Chondrocyte (in vitro differentiated cells): ENCODE measurements at regions not wholly inside any gene's neighbourhood (a gene's known extent, or its start where the extent isn't known, plus 50 kb on each side); places are given as distances from the start of the nearest gene placed in this dataset.

Source experiments
- DNase-seq: peaks from one replicate; pipeline ENCODE4 v3.0.0; 2021; ENCODE audit warnings: mixed read lengths, low spot score
- H3K27ac Mint-ChIP-seq: one replicate; pipeline ENCODE4 v1.8.0; 2021; ENCODE audit warnings: mild to moderate bottlenecking, moderate library complexity, mixed read lengths; ENCODE audit not compliant: unreplicated experiment
- H3K27me3 Mint-ChIP-seq: 2 replicates; pipeline ENCODE4 v1.8.0; 2021; ENCODE audit warnings: low read depth, mixed read lengths
- H3K36me3 Mint-ChIP-seq: 2 replicates; pipeline ENCODE4 v1.8.0; 2021; ENCODE audit warnings: low read depth, mixed read lengths
- H3K4me1 Mint-ChIP-seq: 2 replicates; pipeline ENCODE4 v1.8.0; 2021; ENCODE audit warnings: low read depth, mild to moderate bottlenecking, mixed read lengths
- H3K4me3 Mint-ChIP-seq: one replicate; pipeline ENCODE4 v1.8.0; 2021; ENCODE audit warnings: mild to moderate bottlenecking, moderate library complexity, mixed read lengths; ENCODE audit not compliant: unreplicated experiment
- H3K9me3 Mint-ChIP-seq: 2 replicates; pipeline ENCODE4 v1.8.0; 2021; ENCODE audit warnings: low read depth, mixed read lengths
- CTCF ChIP-seq: fragments of 200-600 bp; sonication (generic); IDR thresholded peaks from 2 replicates; pipeline ENCODE4 v1.5.0; 2021; ENCODE audit warnings: antibody characterized with exemption, mild to moderate bottlenecking, moderate library complexity

DNA sequence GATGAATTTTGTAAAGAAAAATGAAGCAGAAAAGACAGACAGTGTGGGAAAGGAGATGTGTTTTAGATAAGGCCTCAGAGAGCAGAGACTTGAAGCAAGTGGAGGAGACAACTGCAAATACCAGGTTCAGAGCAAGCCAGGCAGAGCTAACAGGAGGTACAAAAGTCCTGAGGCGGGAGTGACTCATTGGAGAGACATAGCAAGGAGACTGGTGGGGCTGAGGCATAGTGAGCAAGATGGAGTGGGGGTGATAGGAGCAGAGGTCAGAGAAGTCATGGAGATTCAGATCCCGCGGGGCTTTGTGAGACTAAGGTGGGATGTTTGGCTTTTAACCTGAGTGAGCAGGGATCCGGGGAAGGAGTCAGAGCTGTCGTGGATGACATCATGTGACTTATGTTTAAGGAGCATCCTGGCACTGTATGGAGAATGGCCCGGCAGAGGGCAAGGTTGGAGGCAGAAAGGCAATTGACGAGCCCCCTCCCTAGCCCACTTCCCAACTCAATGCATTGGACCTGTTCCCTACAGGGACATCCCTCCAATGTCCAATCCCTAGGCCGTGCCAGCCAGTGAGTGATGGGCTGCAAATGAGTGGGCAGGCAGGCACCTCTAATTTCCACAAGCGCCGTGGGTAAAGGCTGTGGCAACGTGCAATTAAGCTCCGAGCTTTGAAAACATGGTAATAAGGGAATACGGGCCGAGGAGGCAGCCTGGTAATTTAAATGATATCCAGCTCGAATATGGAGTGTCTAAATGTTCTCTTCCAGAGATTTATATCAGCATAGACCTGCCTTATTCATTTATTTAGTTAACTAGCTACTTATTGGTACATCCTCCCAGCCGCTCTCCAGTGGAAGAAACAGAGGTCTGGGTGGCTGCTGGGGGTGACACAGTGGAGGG is 206.8 kb upstream of the LHX5 start:
- Mint-ChIP-seq H3K27ac (no peak overlapping the region), H3K36me3 (no peaks in the 10 kb centered on the region), H3K4me1 (no peaks in the 10 kb centered on the region), H3K4me3 (no peak overlapping the region), H3K9me3 (no peaks in the 10 kb centered on the region), H3K27me3 (peaks cover 45% of the 10 kb centered on the region)
- no peak for TF ChIP-seq CTCF
- DNase-seq, result no peak

DNA sequence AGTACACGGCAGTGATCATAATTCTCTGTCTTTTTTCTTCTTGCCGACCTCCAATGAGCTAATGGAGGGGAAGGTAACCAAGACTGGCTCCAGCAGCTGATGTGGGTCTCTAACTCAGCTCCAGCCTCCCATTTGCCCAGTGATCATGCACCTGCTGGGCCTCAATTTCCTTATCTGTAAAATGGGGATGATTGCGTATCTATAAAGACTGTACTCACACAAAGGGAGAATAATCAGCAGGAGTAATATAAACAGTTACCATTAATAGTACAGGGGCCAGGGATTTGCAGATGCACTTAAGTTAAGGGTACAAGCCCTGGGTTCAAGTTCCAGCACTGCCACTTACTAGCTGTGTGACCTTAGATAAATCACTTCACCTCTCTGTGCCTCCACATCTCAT is 204.9 kb upstream of the LHX5 start:
- no peaks in the 10 kb centered on the region for H3K4me1 Mint-ChIP-seq
- no peaks in the 10 kb centered on the region for H3K36me3 Mint-ChIP-seq
- TF ChIP-seq CTCF, result no peak
- no peak overlapping the region for H3K27ac Mint-ChIP-seq
- H3K27me3 Mint-ChIP-seq, result peaks cover 40% of the 10 kb centered on the region
- DNase-seq, result no peak
- no peak overlapping the region for H3K4me3 Mint-ChIP-seq
- no peaks in the 10 kb centered on the region for H3K9me3 Mint-ChIP-seq

DNA sequence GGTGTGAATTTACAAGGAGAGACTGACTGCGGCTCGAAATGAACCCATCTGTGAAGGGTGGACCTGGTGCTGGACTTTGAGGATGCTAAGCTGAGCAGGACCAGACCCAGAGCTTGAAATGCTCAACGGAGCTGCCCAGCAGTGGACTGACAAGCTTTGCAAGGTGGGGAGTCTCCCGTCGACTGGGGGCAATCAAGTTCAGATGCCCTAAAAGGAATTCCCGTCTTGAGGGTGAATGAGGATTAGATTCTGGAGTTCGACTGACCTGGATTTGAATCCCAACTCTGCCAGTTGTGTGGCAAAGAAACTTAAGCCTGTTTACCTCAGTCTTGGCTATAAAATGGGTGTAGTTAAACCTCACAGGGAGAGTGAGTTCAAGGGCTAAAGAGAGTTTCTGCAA is 204.4 kb upstream of the LHX5 start:
- H3K4me1 Mint-ChIP-seq, result no peaks in the 10 kb centered on the region
- H3K27ac Mint-ChIP-seq, result no peak overlapping the region
- no peaks in the 10 kb centered on the region for H3K9me3 Mint-ChIP-seq
- no peak overlapping the region for H3K4me3 Mint-ChIP-seq
- H3K36me3 Mint-ChIP-seq, result no peaks in the 10 kb centered on the region
- no peak for DNase-seq
- no peak for TF ChIP-seq CTCF
- H3K27me3 Mint-ChIP-seq, result peaks cover 42% of the 10 kb centered on the region

- H3K36me3 Mint-ChIP-seq, result no peaks in the 10 kb centered on the region
- no peaks in the 10 kb centered on the region for H3K9me3 Mint-ChIP-seq
- no peak for DNase-seq
- H3K27ac Mint-ChIP-seq, result no peak overlapping the region
- no peak for TF ChIP-seq CTCF
- peaks cover 45% of the 10 kb centered on the region for H3K27me3 Mint-ChIP-seq
- no peak overlapping the region for H3K4me3 Mint-ChIP-seq
- H3K4me1 Mint-ChIP-seq, result no peaks in the 10 kb centered on the region
Observed at GRCh38 chr12:113674996-113675395, 203.3 kb upstream of the LHX5 start.

DNA sequence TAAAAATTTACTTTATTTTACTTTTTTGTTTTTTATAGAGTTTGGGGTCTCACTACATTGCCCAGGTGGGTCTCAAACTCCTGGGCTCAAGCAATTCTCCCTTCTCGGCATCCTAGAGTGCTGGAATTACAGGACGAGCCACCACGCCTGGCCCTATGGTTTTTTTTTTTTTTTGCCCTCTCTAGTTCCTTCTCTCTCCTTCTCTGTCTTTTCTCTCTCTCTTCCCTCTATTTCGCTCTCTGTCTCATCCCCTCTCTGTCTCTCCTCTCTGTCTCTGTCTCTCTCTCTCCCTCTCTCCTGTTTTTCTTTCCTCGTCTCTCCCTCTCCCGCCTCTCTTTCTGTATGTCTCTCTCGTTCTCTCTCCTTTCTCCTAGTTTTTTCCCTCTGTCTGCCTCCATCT is 202.6 kb upstream of the LHX5 start:
- Mint-ChIP-seq H3K27me3 (peaks cover 51% of the 10 kb centered on the region), H3K4me1 (no peaks in the 10 kb centered on the region), H3K36me3 (no peaks in the 10 kb centered on the region), H3K27ac (no peak overlapping the region), H3K4me3 (no peak overlapping the region), H3K9me3 (no peaks in the 10 kb centered on the region)
- no peak for TF ChIP-seq CTCF
- no peak for DNase-seq
